ENCODE measurements at regions not wholly inside any gene's neighbourhood (a gene's known extent, or its start where the extent isn't known, plus 50 kb on each side); places are given as distances from the start of the nearest gene placed in this dataset.

DNA sequence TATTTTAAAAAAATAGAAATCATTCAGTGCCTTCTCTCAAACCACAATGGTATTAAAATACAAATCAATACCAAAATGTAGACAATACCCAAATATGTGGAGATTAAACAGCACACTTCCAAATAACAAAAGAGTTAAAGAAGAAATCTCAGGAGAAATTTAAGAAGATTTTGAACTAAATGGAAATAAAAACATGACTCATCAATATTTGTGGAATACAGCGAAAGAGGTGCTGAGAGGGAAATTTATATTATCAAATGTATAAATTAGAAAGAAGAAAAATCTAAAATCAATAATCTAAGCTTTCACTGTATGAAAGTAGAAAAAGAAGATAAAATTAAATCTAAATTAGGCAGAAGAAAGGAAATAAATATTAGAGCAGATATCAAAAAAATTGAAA, 233.1 kb downstream of the RPIA start:
- TF ChIP-seq MAX (IDR thresholded peaks at IDR 0.05; ENCODE audit: insufficient read depth, insufficient read length) = no peak
- no peak for TF ChIP-seq MYC (IDR thresholded peaks at IDR 0.05; ENCODE audit: low read depth, low read length)
- no peak for TF ChIP-seq CTCF (IDR thresholded peaks at IDR 0.05; ENCODE audit: extremely low read depth in 1 of 2, insufficient read depth in 1 of 2, low read depth in 1 of 2, low read length in 2 of 2)
- TF ChIP-seq POLR2A (IDR thresholded peaks at IDR 0.05; ENCODE audit: low read depth, low read length) = no peak
- no peak for TF ChIP-seq POLR2AphosphoS5 (IDR thresholded peaks at IDR 0.05; ENCODE audit: insufficient read depth, low read depth, low read length)
- TF ChIP-seq JUN (IDR thresholded peaks at IDR 0.05; ENCODE audit: borderline replicate concordance, insufficient read depth, insufficient read length, low read depth) = no peak
- TF ChIP-seq EZH2 (IDR thresholded peaks at IDR 0.05; ENCODE audit: borderline replicate concordance, low read depth, low read length, severe bottlenecking) = no peak
- no peak for TF ChIP-seq GATA2 (IDR thresholded peaks at IDR 0.05; ENCODE audit: insufficient read depth, insufficient read length, low read depth, low read length)
- TF ChIP-seq FOS (IDR thresholded peaks at IDR 0.05; ENCODE audit: borderline replicate concordance, insufficient read depth, low read length) = no peak
- intact Hi-C loops (cut with micrococcal nuclease) (no loop called here), dilution Hi-C loops (cut with MboI; ENCODE audit: extremely low pct_ligation_motif_present, low sequenced_read_pairs) (no loop called here)
- POLR2A ChIA-PET = no interaction called here
- Histone ChIP-seq H3K4me2 (ENCODE audit: insufficient read depth, low read length) (no peak overlapping the region), H3K27me3 (ENCODE audit: control insufficient read depth in 2 of 2, insufficient read depth in 2 of 2, low read length in 2 of 2) (peaks cover 2 to 10% of the 10 kb centered on the region in 2 experiments), H3K9me1 (replicated peaks; ENCODE audit: control insufficient read depth, extremely low read depth, insufficient read depth, low read length) (no peaks in the 10 kb centered on the region), H3K36me3 (ENCODE audit: control insufficient read depth in 2 of 2, extremely low read depth in 1 of 2, insufficient read depth in 2 of 2, low read length in 2 of 2) (no peaks in the 10 kb centered on the region), H4K20me1 (replicated peaks; ENCODE audit: control insufficient read depth, extremely low read depth, insufficient read depth, low read length) (no peaks in the 10 kb centered on the region), H3K9me3 (replicated peaks; ENCODE audit: control insufficient read depth, insufficient read depth, low read length) (no peaks in the 10 kb centered on the region), H3K9ac (replicated peaks; ENCODE audit: extremely low read depth, insufficient read depth, low read length) (no peak overlapping the region), H3K4me1 (ENCODE audit: control insufficient read depth, extremely low read depth, insufficient read depth, low read length) (no peaks in the 10 kb centered on the region), H2AFZ (ENCODE audit: low read depth, low read length) (no peak overlapping the region), H3K4me3 (replicated peaks in 1 of 3; ENCODE audit: insufficient read depth in 1 of 3, low read depth in 1 of 3, low read length in 3 of 3) (no peak overlapping the region), H3K27ac (ENCODE audit: insufficient read depth, low read depth, low read length) (no peak overlapping the region), H3K79me2 (ENCODE audit: control insufficient read depth, insufficient read depth, low read length) (no peaks in the 10 kb centered on the region)
- CTCF ChIA-PET = interaction anchor here (0.6 to 1.8 kb wide), 6 partner anchors 9 to 255 kb away, joined by 3 to 9 read pairs (median 4); no protein-coding TSS in a partner anchor
- no TSS peak for BruUV-seq (replicated peaks)
- no peak for DNase-seq (ENCODE audit: low read depth, low spot score)
- no peak for FAIRE-seq
